K562 (cell line): ENCODE measurements at regions not wholly inside any gene's neighbourhood (a gene's known extent, or its start where the extent isn't known, plus 50 kb on each side); places are given as distances from the start of the nearest gene placed in this dataset.

ENCODE experiments used
- ATAC-seq: fragments of 200-7000 bp; cut with Tn5 transposase; 3 replicates; pipeline ENCODE4 v1.9.1; 2020; ENCODE audit warnings: moderate library complexity
- BruUV-seq: library from RNA; stranded (reverse); fragments of 400-500 nt; replicated peaks from 2 replicates; lab custom pipeline; 2021; lab: Mats Ljungman, UMichigan
- CTCF ChIA-PET: fragments of 300-600 bp; formaldehyde crosslinking; extraction: SDS; loops from one replicate; lab custom pipeline; 2021; ENCODE audit warnings: low intra/inter-chr PET ratio; lab: Yijun Ruan, JAX
- POLR2A ChIA-PET: fragments of 300-600, 350-650 bp; sonication (Branson Sonifier 250); formaldehyde crosslinking; extraction: SDS; loops from one replicate; lab custom pipeline; 2021; ENCODE audit warnings: antibody characterized with exemption, inconsistent platforms; lab: Yijun Ruan, JAX
- DNase-seq, 4 experiments: peaks; one replicate each; pipeline versions ENCODE4 v3.0.0 to v3.0.0-alpha.2; 2011 to 2018; ENCODE audit warnings: low spot score in 3 of 4, mixed read lengths in 3 of 4; ENCODE audit errors: extremely low read depth in 1 of 4
- FAIRE-seq: peaks from 2 replicates; lab custom pipeline; 2011; peaks lifted over from hg19 to GRCh38; lab: Jason Lieb, UNC
- H2AFZ ChIP-seq: 2 replicates; pipeline ENCODE4 v1.6.0; 2011; ENCODE audit warnings: low read depth, low read length, control low read depth, inconsistent platforms
- H3K27ac ChIP-seq: fragments of 200-600 bp; 3 replicates; pipeline ENCODE4 v1.8.0; 2011; ENCODE audit warnings: low read depth, mild to moderate bottlenecking, control low read depth, inconsistent platforms, low read length, moderate library complexity, mixed read lengths; ENCODE audit errors: extremely low read depth
- H3K27me3 ChIP-seq, 2 experiments: fragments of 300-600 bp in 1 of 2; 2 replicates in 1 of 2; 3 replicates in 1 of 2; pipeline versions ENCODE4 v1.6.0 to v1.8.0; 2011; ENCODE audit warnings: inconsistent platforms in 2 of 2, low read length in 2 of 2, mild to moderate bottlenecking in 1 of 2, mixed read lengths in 1 of 2, moderate library complexity in 1 of 2; ENCODE audit not compliant: control insufficient read depth in 2 of 2, insufficient read depth in 2 of 2
- H3K36me3 ChIP-seq: fragments of 300-600 bp; 3 replicates; pipeline ENCODE4 v1.8.0; 2011; ENCODE audit warnings: mild to moderate bottlenecking, low read length, inconsistent platforms; ENCODE audit not compliant: control insufficient read depth, insufficient read depth
- H3K4me1 ChIP-seq, 2 experiments: fragments of 200-600 bp in 1 of 2; replicated peaks in 1 of 2; 2 replicates in 1 of 2; 3 replicates in 1 of 2; pipeline versions ENCODE4 v1.5.1 to v1.8.0; 2011; ENCODE audit warnings: inconsistent platforms in 2 of 2, low read length in 2 of 2, mild to moderate bottlenecking in 1 of 2, mixed read lengths in 1 of 2, moderate library complexity in 1 of 2; ENCODE audit not compliant: control insufficient read depth in 2 of 2, insufficient read depth in 2 of 2
- H3K4me2 ChIP-seq: 2 replicates; pipeline ENCODE4 v1.6.1; 2011; ENCODE audit warnings: low read length, control low read depth, inconsistent platforms, mixed read lengths; ENCODE audit not compliant: insufficient read depth
- H3K4me3 ChIP-seq: fragments of 200-600 bp; sonication (generic), shearing (Covaris generic); 2 replicates; pipeline ENCODE4 v1.5.1; 2016; ENCODE audit warnings: control low read depth, inconsistent platforms
- H3K79me2 ChIP-seq: fragments of 200-600 bp; 3 replicates; pipeline ENCODE4 v1.8.0; 2011; ENCODE audit warnings: low read length, inconsistent platforms; ENCODE audit not compliant: control insufficient read depth, insufficient read depth
- H3K9ac ChIP-seq, 2 experiments: 2 replicates each; pipeline versions ENCODE4 v1.6.0 to v1.6.1; 2011; ENCODE audit warnings: low read depth in 2 of 2, low read length in 2 of 2, control low read depth in 1 of 2, inconsistent platforms in 1 of 2, mild to moderate bottlenecking in 1 of 2, mixed read lengths in 1 of 2; ENCODE audit not compliant: insufficient read depth in 1 of 2
- H3K9me1 ChIP-seq: one replicate; pipeline ENCODE4 v1.6.0; 2011; ENCODE audit warnings: inconsistent platforms, mild to moderate bottlenecking, low read length, moderate library complexity; ENCODE audit not compliant: control insufficient read depth, insufficient read depth
- H3K9me3 ChIP-seq: replicated peaks from 2 replicates; pipeline ENCODE4 v1.5.1; 2011; ENCODE audit warnings: low read depth, low read length, inconsistent platforms; ENCODE audit not compliant: control insufficient read depth, insufficient read depth
- H4K20me1 ChIP-seq: replicated peaks from 2 replicates; pipeline ENCODE4 v1.6.1; 2011; ENCODE audit warnings: low read length, inconsistent platforms, mixed read lengths; ENCODE audit not compliant: control insufficient read depth, insufficient read depth
- BRD4 ChIP-seq: fragments of 200-600 bp; sonication (generic); IDR thresholded peaks from 2 replicates; pipeline ENCODE4 v1.6.1; 2017; ENCODE audit warnings: inconsistent platforms
- CREM ChIP-seq: IDR thresholded peaks from 2 replicates; pipeline ENCODE4 v1.6.1; 2014; ENCODE audit warnings: antibody characterized with exemption, low read depth
- FOXA3 ChIP-seq, 2 experiments: fragments of 450-650 bp in 1 of 2; sonication (generic) in 1 of 2; formaldehyde crosslinking; IDR thresholded peaks in 1 of 2; conservative IDR thresholded peaks in 1 of 2; 2 replicates each; pipeline versions ENCODE4 v1.4.0 to v1.8.0; 2020 to 2022; ENCODE audit warnings: mild to moderate bottlenecking in 2 of 2, missing genetic modification reagents in 1 of 2
- HMGN3 ChIP-seq: IDR thresholded peaks from 2 replicates; pipeline ENCODE4 v1.6.1; 2011; ENCODE audit warnings: borderline replicate concordance, low read depth, mild to moderate bottlenecking, mixed read lengths, low read length; ENCODE audit not compliant: insufficient read length; ENCODE audit errors: extremely low read depth
- NCOA2 ChIP-seq, 2 experiments: fragments of 450-650 bp; IDR thresholded peaks; 2 replicates each; pipeline ENCODE4 v1.6.1; 2018; ENCODE audit warnings: mild to moderate bottlenecking in 2 of 2, moderate library complexity in 1 of 2; ENCODE audit not compliant: partially characterized antibody in 2 of 2
- NFE2L1 ChIP-seq: fragments of 450-650 bp; IDR thresholded peaks from 2 replicates; pipeline ENCODE4 v1.6.1; 2016; ENCODE audit warnings: missing genetic modification characterization, low read depth, mild to moderate bottlenecking, missing compliant biosample characterization, moderate library complexity, borderline replicate concordance
- NR2C1 ChIP-seq, 2 experiments: fragments of 450-650 bp; IDR thresholded peaks; 2 replicates each; pipeline ENCODE4 v1.6.1; 2017; ENCODE audit warnings: mild to moderate bottlenecking in 2 of 2, antibody characterized with exemption in 1 of 2, inconsistent platforms in 1 of 2, missing compliant biosample characterization in 1 of 2, missing genetic modification characterization in 1 of 2
- SIX5 ChIP-seq, 2 experiments: IDR thresholded peaks; 2 replicates each; pipeline ENCODE4 v1.6.1; 2011; ENCODE audit warnings: low read length in 2 of 2, borderline replicate concordance in 1 of 2, low read depth in 1 of 2, mild to moderate bottlenecking in 1 of 2, moderate library complexity in 1 of 2; ENCODE audit not compliant: insufficient read depth in 1 of 2
- SMARCB1 ChIP-seq: IDR thresholded peaks from 2 replicates; pipeline ENCODE4 v1.6.1; 2011; ENCODE audit warnings: improper control_type of control experiment, low read depth; ENCODE audit not compliant: insufficient read length
- SMARCE1 ChIP-seq: fragments of 450-650 bp; IDR thresholded peaks from 2 replicates; pipeline ENCODE4 v1.7.1; 2016; ENCODE audit warnings: mild to moderate bottlenecking
- STAT5A ChIP-seq: IDR thresholded peaks from 2 replicates; pipeline ENCODE4 v1.6.1; 2012; ENCODE audit warnings: low read length, inconsistent platforms, borderline replicate concordance
- THRAP3 ChIP-seq: fragments of 450-650 bp; IDR thresholded peaks from 2 replicates; pipeline ENCODE4 v1.6.1; 2016; ENCODE audit warnings: mild to moderate bottlenecking, inconsistent platforms, borderline replicate concordance
- USF2 ChIP-seq: sonication (generic); formaldehyde crosslinking; IDR thresholded peaks from 2 replicates; pipeline ENCODE4 v1.5.0; 2020; ENCODE audit warnings: missing genetic modification reagents
- XRCC4 ChIP-seq: IDR thresholded peaks from one replicate; pipeline ENCODE4 v1.6.1; 2011; ENCODE audit not compliant: insufficient read depth, insufficient read length; ENCODE audit errors: extremely low read depth
- ZBED1 ChIP-seq: IDR thresholded peaks from 2 replicates; pipeline ENCODE4 v1.6.1; 2014
- ZC3H11A ChIP-seq: IDR thresholded peaks from 2 replicates; pipeline ENCODE4 v1.6.1; 2012; ENCODE audit warnings: low read depth, low read length, improper control_type of control experiment
- ZFPM2 ChIP-seq: fragments of 250-450 bp; sonication (Bioruptor Pico); IDR thresholded peaks from 2 replicates; pipeline ENCODE4 v1.5.1; 2022; ENCODE audit warnings: mild to moderate bottlenecking
- ZHX1 ChIP-seq: fragments of 150-350 bp; conservative IDR thresholded peaks from 2 replicates; pipeline ENCODE4 v1.6.1; 2014; ENCODE audit warnings: low read length
- ZNF444 ChIP-seq: fragments of 250-450 bp; sonication (Bioruptor Pico); IDR thresholded peaks from 2 replicates; pipeline ENCODE4 v1.4.0; 2020; ENCODE audit warnings: mild to moderate bottlenecking, moderate library complexity
- ZNF512 ChIP-seq: IDR thresholded peaks from 2 replicates; pipeline ENCODE4 v1.6.1; 2016; ENCODE audit warnings: missing genetic modification characterization, missing compliant biosample characterization
- WGBS: fragments of 100-300 bp; shearing (Covaris generic); methylation state at CpG from one replicate; pipeline ENCODE4 v1.1.6; 2016; ENCODE audit warnings: low coverage, mixed read lengths; ENCODE audit not compliant: insufficient coverage; ENCODE audit errors: missing lambda C conversion rate; 5-methylcytosine and 5-hydroxymethylcytosine counted together
- in situ Hi-C: fragments of 300-500 bp; cut with MboI; formaldehyde crosslinking; loops from 4 replicates; pipeline ENCODE4 v1.15.0; 2018; ENCODE audit warnings: inconsistent platforms, mixed read lengths
- intact Hi-C: fragments of 100-400 bp; cut with micrococcal nuclease; formaldehyde crosslinking; loops from 2 replicates; pipeline ENCODE4 v1.14.2; 2022

GRCh38 chr1:177706977-177707376 is 262.9 kb downstream of the SEC16B start:
- 3% methylated on average over 4 of the region's 4 CpGs for WGBS
- H3K27me3 ChIP-seq, result no peaks in the 10 kb centered on the region

More at GRCh38 chr1:177706977-177707376, 262.9 kb downstream of the SEC16B start:
- no peak for DNase-seq
- Histone ChIP-seq H4K20me1 (no peaks in the 10 kb centered on the region), H3K79me2 (no peaks in the 10 kb centered on the region), H3K9ac (no peak overlapping the region), H3K27ac (no peak overlapping the region), H3K4me2 (no peak overlapping the region)
- ATAC-seq, result no peak
- BruUV-seq, result no TSS peak
- POLR2A ChIA-PET, result no interaction called here
- no peak for TF ChIP-seq STAT5A
- TF ChIP-seq NCOA2 (IDR thresholded peaks at IDR 0.05; ENCODE audit: partially characterized antibody in 2 of 2), result no peak
- no peak for TF ChIP-seq ZNF444 (CRISPR knock-in tag)
- no peak for TF ChIP-seq ZBED1
- no peak for TF ChIP-seq NR2C1 (IDR thresholded peaks at IDR 0.05)
- no peak for TF ChIP-seq NR2C1 (tag; IDR thresholded peaks at IDR 0.05)
- no peak for TF ChIP-seq SIX5 (IDR thresholded peaks at IDR 0.05; ENCODE audit: borderline replicate concordance in 1 of 2, insufficient read depth in 1 of 2, low read depth in 1 of 2, low read length in 2 of 2)
- TF ChIP-seq BRD4, result no peak
- no peak for TF ChIP-seq ZHX1
- no peak for TF ChIP-seq ZNF512
- no peak for TF ChIP-seq THRAP3
- TF ChIP-seq ZFPM2 (CRISPR knock-in tag), result no peak
- no peak for TF ChIP-seq XRCC4
- TF ChIP-seq CREM, result no peak
- no peak for TF ChIP-seq USF2 (CRISPR knock-in tag)
- TF ChIP-seq FOXA3 (CRISPR knock-in tag; conservative IDR thresholded peaks at IDR 0.05 in 1 of 2, IDR thresholded peaks at IDR 0.05 in 1 of 2), result no peak
- TF ChIP-seq SMARCB1, result no peak
- no peak for TF ChIP-seq ZC3H11A
- TF ChIP-seq HMGN3, result no peak
- TF ChIP-seq NFE2L1 (tag), result no peak
- no peak for TF ChIP-seq SMARCE1
- TF ChIP-seq, all 486 proteins: peak for 0
- intact Hi-C loops, result no loop called here
- FAIRE-seq, result no peak
- Histone ChIP-seq H3K9me1 (no peaks in the 10 kb centered on the region), H3K36me3 (no peaks in the 10 kb centered on the region), H3K4me3 (no peak overlapping the region), H3K4me1 (no peaks in the 10 kb centered on the region), H3K9me3 (no peaks in the 10 kb centered on the region), H2AFZ (no peak overlapping the region)
- in situ Hi-C loops, result no loop called here
- CTCF ChIA-PET, result no interaction called here
